ENCODE measurements at regions not wholly inside any gene's neighbourhood (a gene's known extent, or its start where the extent isn't known, plus 50 kb on each side); places are given as distances from the start of the nearest gene placed in this dataset.

GRCh38 chr5:120919017-120919416, 454.9 kb downstream of the PRR16 start:
- Histone ChIP-seq H3K27me3 (no peaks in the 10 kb centered on the region), H3K4me3 (no peak overlapping the region), H3K36me3 (no peaks in the 10 kb centered on the region), H3K27ac (no peak overlapping the region), H3K4me1 (no peaks in the 10 kb centered on the region), H3K9me3 (no peaks in the 10 kb centered on the region)
- no peak for TF ChIP-seq CTCF (IDR thresholded peaks at IDR 0.05)
- TF ChIP-seq EP300 (IDR thresholded peaks at IDR 0.05) = no peak
- no peak for TF ChIP-seq POLR2AphosphoS5 (IDR thresholded peaks at IDR 0.05)
- TF ChIP-seq POLR2A (IDR thresholded peaks at IDR 0.05) = no peak
- DNase-seq = no peak
- WGBS, 2 donors = 97% methylated on average over 2 of the region's 2 CpGs
- intact Hi-C loops (cut with DNase I) = no loop called here

- TF ChIP-seq EP300 (IDR thresholded peaks at IDR 0.05) (no peak), POLR2AphosphoS5 (IDR thresholded peaks at IDR 0.05) (no peak), CTCF (IDR thresholded peaks at IDR 0.05) (no peak), POLR2A (IDR thresholded peaks at IDR 0.05) (no peak)
- intact Hi-C loops (cut with DNase I) = no loop called here
- H3K27ac ChIP-seq = no peak overlapping the region
- no peaks in the 10 kb centered on the region for H3K4me1 ChIP-seq
- H3K27me3 ChIP-seq = no peaks in the 10 kb centered on the region
- H3K36me3 ChIP-seq = no peaks in the 10 kb centered on the region
- H3K4me3 ChIP-seq = no peak overlapping the region
- 90 to 91% methylated on average over 3 of the region's 3 CpGs for WGBS, 2 donors
- H3K9me3 ChIP-seq = no peaks in the 10 kb centered on the region
- no peak for DNase-seq
These were observed 458.9 kb downstream of the PRR16 start for GRCh38 chr5:120923026-120923425.

- no peaks in the 10 kb centered on the region for H3K36me3 ChIP-seq
- no peak overlapping the region for H3K27ac ChIP-seq
- WGBS, 2 donors = 91 to 98% methylated on average over 1 of the region's 1 CpG
- H3K4me1 ChIP-seq = no peaks in the 10 kb centered on the region
- intact Hi-C loops (cut with DNase I) = no loop called here
- H3K4me3 ChIP-seq = no peak overlapping the region
- TF ChIP-seq EP300 (IDR thresholded peaks at IDR 0.05) (no peak), CTCF (IDR thresholded peaks at IDR 0.05) (no peak), POLR2A (IDR thresholded peaks at IDR 0.05) (no peak), POLR2AphosphoS5 (IDR thresholded peaks at IDR 0.05) (no peak)
- H3K27me3 ChIP-seq = no peaks in the 10 kb centered on the region
- no peaks in the 10 kb centered on the region for H3K9me3 ChIP-seq
- DNase-seq = no peak
These were observed 462.4 kb downstream of the PRR16 start for GRCh38 chr5:120926471-120926870.

GRCh38 chr5:120927950-120928530, 463.9 kb downstream of the PRR16 start:
- intact Hi-C loops (cut with DNase I) = no loop called here
- no peak for DNase-seq

GRCh38 chr5:120932480-120932879, 468.4 kb downstream of the PRR16 start:
- H3K4me1 ChIP-seq = no peaks in the 10 kb centered on the region
- TF ChIP-seq POLR2A (IDR thresholded peaks at IDR 0.05) = no peak
- TF ChIP-seq POLR2AphosphoS5 (IDR thresholded peaks at IDR 0.05) = no peak
- no peak for TF ChIP-seq CTCF (IDR thresholded peaks at IDR 0.05)
- no peak for TF ChIP-seq EP300 (IDR thresholded peaks at IDR 0.05)
- H3K36me3 ChIP-seq = no peaks in the 10 kb centered on the region
- no peak overlapping the region for H3K27ac ChIP-seq
- DNase-seq = no peak
- H3K9me3 ChIP-seq = no peaks in the 10 kb centered on the region
- intact Hi-C loops (cut with DNase I) = no loop called here
- no peak overlapping the region for H3K4me3 ChIP-seq
- no peaks in the 10 kb centered on the region for H3K27me3 ChIP-seq

More at GRCh38 chr5:120927950-120928530, 463.9 kb downstream of the PRR16 start:
- Histone ChIP-seq H3K4me3 (no peak overlapping the region), H3K9me3 (no peaks in the 10 kb centered on the region), H3K27ac (no peak overlapping the region), H3K36me3 (no peaks in the 10 kb centered on the region), H3K4me1 (no peaks in the 10 kb centered on the region), H3K27me3 (no peaks in the 10 kb centered on the region)
- no peak for TF ChIP-seq POLR2A (IDR thresholded peaks at IDR 0.05)

Measured in sigmoid colon (tissue), 6 donors.